ENCODE measurements at regions not wholly inside any gene's neighbourhood (a gene's known extent, or its start where the extent isn't known, plus 50 kb on each side); places are given as distances from the start of the nearest gene placed in this dataset.

DNA sequence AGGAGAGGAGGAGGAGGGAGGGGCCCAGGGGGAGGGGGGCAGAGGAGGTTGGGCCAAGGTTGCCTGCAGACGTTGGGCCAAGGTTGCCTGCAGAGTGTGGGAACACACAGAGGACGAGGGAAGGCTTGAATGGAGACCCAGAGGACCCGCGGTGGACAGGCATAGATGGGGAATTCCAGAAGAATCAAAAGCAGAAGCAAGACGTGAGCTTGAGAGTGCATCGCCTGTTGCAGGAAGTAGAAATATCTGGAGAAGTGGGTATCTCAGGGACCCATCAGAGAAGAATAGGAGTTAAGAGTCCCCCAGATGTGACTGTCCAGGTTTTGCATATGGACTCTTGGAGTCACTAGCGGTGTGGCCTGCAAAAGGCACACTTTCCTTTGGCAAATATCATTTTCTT lies 670.2 kb downstream of the TBC1D22A start:
- DNase-seq: no peak
- Histone ChIP-seq H3K4me1 (no peaks in the 10 kb centered on the region), H3K36me3 (no peaks in the 10 kb centered on the region), H3K27ac (no peak overlapping the region), H3K9me3 (peaks cover 0 to 40% (median 15%) of the 10 kb centered on the region in 8 donors), H3K27me3 (replicated peaks in 1 of 7) (peaks cover 0 to 8% (median 0%) of the 10 kb centered on the region in 7 donors), H3K4me3 (no peak overlapping the region)
- WGBS, 5 donors: 43 to 61% (median 52%) methylated on average over 7 of the region's 7 CpGs
- intact Hi-C loops (cut with DNase I; ENCODE audit: low total_unique reads): no loop called here
- TF ChIP-seq POLR2AphosphoS5 (IDR thresholded peaks at IDR 0.05) (no peak), POLR2A (IDR thresholded peaks at IDR 0.05) (no peak)
- TF ChIP-seq, protein P1, sequence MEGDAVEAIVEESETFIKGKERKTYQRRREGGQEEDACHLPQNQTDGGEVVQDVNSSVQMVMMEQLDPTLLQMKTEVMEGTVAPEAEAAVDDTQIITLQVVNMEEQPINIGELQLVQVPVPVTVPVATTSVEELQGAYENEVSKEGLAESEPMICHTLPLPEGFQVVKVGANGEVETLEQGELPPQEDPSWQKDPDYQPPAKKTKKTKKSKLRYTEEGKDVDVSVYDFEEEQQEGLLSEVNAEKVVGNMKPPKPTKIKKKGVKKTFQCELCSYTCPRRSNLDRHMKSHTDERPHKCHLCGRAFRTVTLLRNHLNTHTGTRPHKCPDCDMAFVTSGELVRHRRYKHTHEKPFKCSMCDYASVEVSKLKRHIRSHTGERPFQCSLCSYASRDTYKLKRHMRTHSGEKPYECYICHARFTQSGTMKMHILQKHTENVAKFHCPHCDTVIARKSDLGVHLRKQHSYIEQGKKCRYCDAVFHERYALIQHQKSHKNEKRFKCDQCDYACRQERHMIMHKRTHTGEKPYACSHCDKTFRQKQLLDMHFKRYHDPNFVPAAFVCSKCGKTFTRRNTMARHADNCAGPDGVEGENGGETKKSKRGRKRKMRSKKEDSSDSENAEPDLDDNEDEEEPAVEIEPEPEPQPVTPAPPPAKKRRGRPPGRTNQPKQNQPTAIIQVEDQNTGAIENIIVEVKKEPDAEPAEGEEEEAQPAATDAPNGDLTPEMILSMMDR (IDR thresholded peaks at IDR 0.05 in 8 of 11, conservative IDR thresholded peaks at IDR 0.05 in 3 of 11): no peak

DNA sequence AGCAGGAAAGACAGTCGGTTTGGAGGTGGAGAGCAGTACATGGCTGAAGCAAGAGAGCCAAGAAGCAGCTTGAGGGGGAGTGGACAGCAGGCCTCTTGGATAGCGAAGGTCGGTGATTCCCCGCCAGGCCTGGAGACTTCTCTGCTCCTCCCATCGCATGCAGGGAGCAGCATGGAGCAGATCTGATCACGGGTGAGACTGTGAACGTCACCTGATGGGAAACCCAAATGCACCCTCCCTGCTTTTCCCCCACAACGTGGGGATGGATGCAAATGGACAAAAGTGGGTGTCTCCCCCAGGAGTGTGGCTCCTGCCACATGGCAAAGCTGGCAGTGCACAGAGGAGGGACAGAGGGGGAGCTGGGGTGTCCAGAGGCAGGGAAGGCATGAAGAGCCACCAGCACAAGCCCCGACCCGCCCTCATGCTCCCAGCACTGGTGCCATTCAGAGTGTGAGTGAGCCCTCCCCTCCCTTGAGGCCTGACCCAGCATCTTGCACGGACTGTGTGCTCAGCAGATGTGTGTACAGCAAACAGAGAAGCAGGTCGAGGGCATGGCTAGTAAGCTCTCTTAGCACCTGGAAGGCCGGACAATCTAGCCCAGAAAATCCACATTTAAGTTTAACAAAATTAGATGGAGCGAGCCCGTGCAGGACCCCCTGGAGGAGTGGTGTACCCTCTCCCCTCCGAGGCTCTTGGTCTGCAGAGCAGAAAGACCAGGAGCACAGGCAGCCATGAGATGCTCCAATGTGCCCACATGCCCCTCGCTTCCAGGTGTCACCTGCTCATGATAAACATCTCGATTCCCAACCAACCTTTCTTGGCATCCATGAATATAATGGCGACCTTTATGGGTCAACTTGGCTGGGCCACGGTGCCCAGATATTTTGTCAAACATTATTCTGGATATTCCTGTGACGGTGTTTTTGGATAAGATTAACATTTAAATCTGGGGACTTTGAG lies 661.7 kb downstream of the TBC1D22A start:
- Histone ChIP-seq H3K27ac (no peak overlapping the region), H3K4me1 (no peaks in the 10 kb centered on the region), H3K4me3 (no peak overlapping the region), H3K36me3 (no peaks in the 10 kb centered on the region), H3K27me3 (replicated peaks in 1 of 7) (peaks cover 0 to 35% (median 0%) of the 10 kb centered on the region in 7 donors), H3K9me3 (peaks cover 0 to 5% (median 2%) of the 10 kb centered on the region in 8 donors)
- no peak for DNase-seq
- 75 to 84% (median 79%) methylated on average over 21 of the region's 21 CpGs for WGBS, 5 donors
- intact Hi-C loops (cut with DNase I; ENCODE audit: low total_unique reads): no loop called here
- TF ChIP-seq, protein P1 (IDR thresholded peaks at IDR 0.05 in 8 of 11, conservative IDR thresholded peaks at IDR 0.05 in 3 of 11): no peak
- TF ChIP-seq POLR2A (IDR thresholded peaks at IDR 0.05) (no peak), POLR2AphosphoS5 (IDR thresholded peaks at IDR 0.05) (no peak)

DNA sequence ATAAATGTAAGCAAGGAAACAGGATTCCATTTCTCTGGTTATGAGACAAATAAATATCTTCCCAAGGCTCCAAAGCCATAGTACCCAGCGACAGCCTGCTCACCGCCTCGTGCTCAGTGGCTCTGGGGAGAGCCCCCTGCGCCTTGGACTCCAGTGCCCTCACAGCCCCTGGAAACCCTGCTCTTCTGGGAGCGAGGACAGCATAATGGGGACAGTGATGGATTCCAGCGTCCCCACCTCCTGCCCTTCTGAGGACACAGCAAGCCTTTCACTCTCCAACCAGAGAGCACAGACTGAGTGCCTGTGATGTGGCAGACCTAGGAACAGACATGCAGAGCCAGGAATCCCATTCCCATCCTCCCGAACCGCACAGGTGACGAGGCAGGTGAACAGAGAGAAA lies 660.8 kb downstream of the TBC1D22A start:
- peaks cover 0 to 35% (median 0%) of the 10 kb centered on the region in 7 donors for H3K27me3 ChIP-seq (replicated peaks in 1 of 7)
- H3K27ac ChIP-seq: no peak overlapping the region
- H3K4me3 ChIP-seq: no peak overlapping the region
- intact Hi-C loops (cut with DNase I; ENCODE audit: low total_unique reads): no loop called here
- no peaks in the 10 kb centered on the region for H3K4me1 ChIP-seq
- WGBS, 5 donors: 66 to 82% (median 75%) methylated on average over 9 of the region's 9 CpGs
- DNase-seq: no peak
- TF ChIP-seq POLR2AphosphoS5 (IDR thresholded peaks at IDR 0.05): no peak
- no peak for TF ChIP-seq POLR2A (IDR thresholded peaks at IDR 0.05)
- H3K36me3 ChIP-seq: no peaks in the 10 kb centered on the region
- H3K9me3 ChIP-seq: peaks cover 0 to 5% (median 0%) of the 10 kb centered on the region in 8 donors

DNA sequence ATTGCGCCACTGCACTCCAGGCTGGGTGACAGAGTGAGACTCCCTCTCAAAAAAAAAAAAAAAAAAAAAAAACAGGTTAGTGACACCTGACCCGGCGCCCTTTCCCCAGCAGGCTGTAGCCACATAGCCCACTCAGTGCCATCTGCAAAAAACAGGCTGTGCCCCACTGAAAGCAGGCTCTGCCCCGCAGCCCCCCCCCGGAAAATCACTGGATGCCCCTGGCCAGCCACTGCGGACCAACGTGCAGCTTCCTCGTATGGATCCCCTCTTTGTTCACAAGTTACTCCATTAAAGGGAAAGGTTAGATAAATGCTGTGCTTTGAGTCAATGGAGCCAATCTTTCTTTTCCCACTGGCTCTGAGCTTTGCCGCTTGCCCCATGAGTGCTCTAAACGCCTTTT lies 660.3 kb downstream of the TBC1D22A start:
- DNase-seq: no peak
- Histone ChIP-seq H3K4me3 (no peak overlapping the region), H3K36me3 (no peaks in the 10 kb centered on the region), H3K9me3 (peaks cover 0 to 3% (median 0%) of the 10 kb centered on the region in 8 donors), H3K27ac (no peak overlapping the region), H3K27me3 (replicated peaks in 1 of 7) (peaks cover 0 to 35% (median 0%) of the 10 kb centered on the region in 7 donors), H3K4me1 (no peaks in the 10 kb centered on the region)
- TF ChIP-seq POLR2AphosphoS5 (IDR thresholded peaks at IDR 0.05) (no peak), POLR2A (IDR thresholded peaks at IDR 0.05) (no peak)
- TF ChIP-seq, protein P1 (IDR thresholded peaks at IDR 0.05 in 8 of 11, conservative IDR thresholded peaks at IDR 0.05 in 3 of 11): no peak
- intact Hi-C loops (cut with DNase I; ENCODE audit: low total_unique reads): no loop called here
- 82 to 92% (median 90%) methylated on average over 10 of the region's 10 CpGs for WGBS, 5 donors

Data from spleen (tissue), 11 donors.